Dendritic cell treated with granulocyte-macrophage colony-stimulating factor and Interleukin-4, amounts not matched to agents 40 ng/mL and 50 ng/mL, for 4 days (primary cell): ENCODE measurements at regions not wholly inside any gene's neighbourhood (a gene's known extent, or its start where the extent isn't known, plus 50 kb on each side); places are given as distances from the start of the nearest gene placed in this dataset.
"Not testable (repeated sequence)": the region's sequence is repeated elsewhere in the genome, so short reads cannot be mapped to it uniquely, and the experiment has no call there.

Experiments
- H3K27ac Mint-ChIP-seq: one replicate; pipeline ENCODE4 v1.8.0; 2022; ENCODE audit warnings: mild to moderate bottlenecking, mixed read lengths
- H3K27me3 Mint-ChIP-seq: one replicate; pipeline ENCODE4 v1.8.0; 2022; ENCODE audit warnings: mild to moderate bottlenecking, mixed read lengths
- H3K36me3 Mint-ChIP-seq: one replicate; pipeline ENCODE4 v1.8.0; 2022; ENCODE audit warnings: low read depth, mixed read lengths
- H3K4me1 Mint-ChIP-seq: one replicate; pipeline ENCODE4 v1.8.0; 2022; ENCODE audit warnings: low read depth, mixed read lengths
- H3K4me3 Mint-ChIP-seq: one replicate; pipeline ENCODE4 v1.8.0; 2022; ENCODE audit warnings: mild to moderate bottlenecking, moderate library complexity, mixed read lengths
- H3K9me3 Mint-ChIP-seq: one replicate; pipeline ENCODE4 v1.8.0; 2022; ENCODE audit warnings: mixed read lengths
- intact Hi-C: fragments of 100-400 bp; cut with micrococcal nuclease; formaldehyde crosslinking; loops from one replicate; pipeline ENCODE4 v1.15.0; 2022

GRCh38 chr7:68964060-68964459 lies 634.2 kb upstream of the AUTS2 start:
- Mint-ChIP-seq H3K27me3 (no peaks in the 10 kb centered on the region), H3K9me3 (peaks cover 41% of the 10 kb centered on the region), H3K4me3 (no peak overlapping the region), H3K27ac (no peak overlapping the region), H3K36me3 (no peaks in the 10 kb centered on the region), H3K4me1 (no peaks in the 10 kb centered on the region)
- intact Hi-C loops: no loop called here

GRCh38 chr7:68965351-68965750 lies 632.9 kb upstream of the AUTS2 start:
- Mint-ChIP-seq H3K9me3 (peaks cover 36% of the 10 kb centered on the region), H3K4me1 (no peaks in the 10 kb centered on the region), H3K27me3 (no peaks in the 10 kb centered on the region), H3K36me3 (no peaks in the 10 kb centered on the region), H3K27ac (no peak overlapping the region), H3K4me3 (no peak overlapping the region)
- intact Hi-C loops: no loop called here

GRCh38 chr7:68967598-68967997 lies 630.7 kb upstream of the AUTS2 start:
- intact Hi-C loops: no loop called here
- H3K36me3 Mint-ChIP-seq: no peaks in the 10 kb centered on the region
- H3K27ac Mint-ChIP-seq: no peak overlapping the region
- H3K4me1 Mint-ChIP-seq: no peaks in the 10 kb centered on the region
- H3K9me3 Mint-ChIP-seq: peaks cover 34% of the 10 kb centered on the region
- no peak overlapping the region for H3K4me3 Mint-ChIP-seq
- no peaks in the 10 kb centered on the region for H3K27me3 Mint-ChIP-seq

GRCh38 chr7:68969571-68969970 lies 628.7 kb upstream of the AUTS2 start:
- intact Hi-C loops: no loop called here
- Mint-ChIP-seq H3K4me3 (no peak overlapping the region), H3K27ac (no peak overlapping the region), H3K36me3 (no peaks in the 10 kb centered on the region), H3K27me3 (no peaks in the 10 kb centered on the region), H3K4me1 (no peaks in the 10 kb centered on the region), H3K9me3 (peaks cover 26% of the 10 kb centered on the region)

GRCh38 chr7:68971634-68972340 lies 626.5 kb upstream of the AUTS2 start:
- Mint-ChIP-seq H3K4me1 (no peaks in the 10 kb centered on the region), H3K4me3 (no peak overlapping the region), H3K27me3 (no peaks in the 10 kb centered on the region), H3K36me3 (no peaks in the 10 kb centered on the region), H3K27ac (no peak overlapping the region), H3K9me3 (peaks cover 39% of the 10 kb centered on the region)
- intact Hi-C loops: no loop called here

- Mint-ChIP-seq H3K4me1 (no peaks in the 10 kb centered on the region), H3K27ac (no peak overlapping the region), H3K27me3 (no peaks in the 10 kb centered on the region), H3K36me3 (no peaks in the 10 kb centered on the region), H3K9me3 (peaks cover 56% of the 10 kb centered on the region), H3K4me3 (no peak overlapping the region)
- intact Hi-C loops: no loop called here
Observed at GRCh38 chr7:68977385-68978055, 620.8 kb upstream of the AUTS2 start.

GRCh38 chr7:68978710-68979109 lies 619.6 kb upstream of the AUTS2 start:
- Mint-ChIP-seq H3K4me3 (no peak overlapping the region), H3K4me1 (no peaks in the 10 kb centered on the region), H3K9me3 (peaks cover 46% of the 10 kb centered on the region), H3K36me3 (no peaks in the 10 kb centered on the region), H3K27ac (no peak overlapping the region), H3K27me3 (no peaks in the 10 kb centered on the region)
- intact Hi-C loops: no loop called here

- H3K27ac Mint-ChIP-seq: no peak overlapping the region
- no peaks in the 10 kb centered on the region for H3K4me1 Mint-ChIP-seq
- intact Hi-C loops: no loop called here
- H3K9me3 Mint-ChIP-seq: peaks cover 47% of the 10 kb centered on the region
- H3K4me3 Mint-ChIP-seq: no peak overlapping the region
- no peaks in the 10 kb centered on the region for H3K36me3 Mint-ChIP-seq
- no peaks in the 10 kb centered on the region for H3K27me3 Mint-ChIP-seq
Observed at GRCh38 chr7:68980011-68980410, 618.3 kb upstream of the AUTS2 start.

GRCh38 chr7:68980432-68980831 lies 617.8 kb upstream of the AUTS2 start:
- H3K27me3 Mint-ChIP-seq, H3K4me3 Mint-ChIP-seq, H3K27ac Mint-ChIP-seq, intact Hi-C loops, H3K4me1 Mint-ChIP-seq, H3K36me3 Mint-ChIP-seq: not testable (repeated sequence)
- peaks cover 47% of the 10 kb centered on the region for H3K9me3 Mint-ChIP-seq

GRCh38 chr7:68984306-68984705 lies 614.0 kb upstream of the AUTS2 start:
- Mint-ChIP-seq H3K9me3 (peaks cover 56% of the 10 kb centered on the region), H3K4me1 (no peaks in the 10 kb centered on the region), H3K36me3 (no peaks in the 10 kb centered on the region), H3K27ac (no peak overlapping the region), H3K27me3 (no peaks in the 10 kb centered on the region), H3K4me3 (no peak overlapping the region)
- intact Hi-C loops: no loop called here

- Mint-ChIP-seq H3K9me3 (peaks cover 46% of the 10 kb centered on the region), H3K36me3 (no peaks in the 10 kb centered on the region), H3K4me3 (no peak overlapping the region), H3K27me3 (no peaks in the 10 kb centered on the region), H3K4me1 (no peaks in the 10 kb centered on the region), H3K27ac (no peak overlapping the region)
- intact Hi-C loops: no loop called here
Observed at GRCh38 chr7:68994841-68995240, 603.4 kb upstream of the AUTS2 start.

GRCh38 chr7:68998136-68998535 lies 600.1 kb upstream of the AUTS2 start:
- no peaks in the 10 kb centered on the region for H3K4me1 Mint-ChIP-seq
- intact Hi-C loops: no loop called here
- H3K27ac Mint-ChIP-seq: no peak overlapping the region
- peaks cover 68% of the 10 kb centered on the region for H3K9me3 Mint-ChIP-seq
- no peak overlapping the region for H3K4me3 Mint-ChIP-seq
- no peaks in the 10 kb centered on the region for H3K27me3 Mint-ChIP-seq
- H3K36me3 Mint-ChIP-seq: no peaks in the 10 kb centered on the region

GRCh38 chr7:69002416-69002815 lies 595.9 kb upstream of the AUTS2 start:
- Mint-ChIP-seq H3K27me3 (no peaks in the 10 kb centered on the region), H3K9me3 (peaks cover 74% of the 10 kb centered on the region), H3K4me1 (no peaks in the 10 kb centered on the region), H3K4me3 (no peak overlapping the region), H3K36me3 (no peaks in the 10 kb centered on the region), H3K27ac (no peak overlapping the region)
- intact Hi-C loops: no loop called here

GRCh38 chr7:69012149-69012548 lies 586.1 kb upstream of the AUTS2 start:
- intact Hi-C loops: no loop called here
- Mint-ChIP-seq H3K27ac (no peak overlapping the region), H3K9me3 (peaks cover 28% of the 10 kb centered on the region), H3K36me3 (no peaks in the 10 kb centered on the region), H3K27me3 (no peaks in the 10 kb centered on the region), H3K4me3 (no peak overlapping the region), H3K4me1 (no peaks in the 10 kb centered on the region)

- H3K4me3 Mint-ChIP-seq: no peak overlapping the region
- H3K36me3 Mint-ChIP-seq: no peaks in the 10 kb centered on the region
- no peak overlapping the region for H3K27ac Mint-ChIP-seq
- no peaks in the 10 kb centered on the region for H3K27me3 Mint-ChIP-seq
- no peaks in the 10 kb centered on the region for H3K4me1 Mint-ChIP-seq
- intact Hi-C loops: no loop called here
- H3K9me3 Mint-ChIP-seq: peaks cover 48% of the 10 kb centered on the region
Observed at GRCh38 chr7:69017208-69017607, 581.1 kb upstream of the AUTS2 start.
